Tibial artery (tissue), 4 donors: ENCODE measurements at regions not wholly inside any gene's neighbourhood (a gene's known extent, or its start where the extent isn't known, plus 50 kb on each side); places are given as distances from the start of the nearest gene placed in this dataset.

Experiments
- DNase-seq, 2 donors: peaks; one replicate each; pipeline ENCODE4 v3.0.0-alpha.2; 2019
- H3K27ac ChIP-seq, 2 donors: fragments of 200-600 bp; sonication (generic) in 1 of 2; 1 replicate in 1 of 2; 2 replicates in 1 of 2; pipeline ENCODE4 v1.5.1; 2018 to 2019; ENCODE audit warnings: mild to moderate bottlenecking in 1 of 2
- H3K27me3 ChIP-seq, 2 donors: fragments of 200-600 bp; sonication (generic) in 1 of 2; one replicate each; pipeline versions ENCODE4 v1.5.1 to v1.6.0; 2016 to 2019
- H3K36me3 ChIP-seq, 3 donors: fragments of 200-600 bp; sonication (generic) in 2 of 3; one replicate each; pipeline ENCODE4 v1.5.1; 2016 to 2019; ENCODE audit warnings: mild to moderate bottlenecking in 2 of 3
- H3K4me1 ChIP-seq, 4 donors: fragments of 200-600 bp; sonication (generic) in 2 of 4; 1 replicate in 3 of 4; 2 replicates in 1 of 4; pipeline ENCODE4 v1.5.1; 2016 to 2019
- H3K4me3 ChIP-seq, 2 donors: fragments of 200-600 bp; sonication (generic) in 1 of 2; 1 replicate in 1 of 2; 2 replicates in 1 of 2; pipeline ENCODE4 v1.5.1; 2018 to 2019; ENCODE audit warnings: mild to moderate bottlenecking in 2 of 2
- H3K9me3 ChIP-seq, 3 donors: fragments of 200-600 bp; sonication (generic) in 1 of 3; one replicate each; pipeline ENCODE4 v1.5.1; 2016 to 2019
- intact Hi-C: fragments of 100-400 bp; cut with DNase I; formaldehyde crosslinking; loops from one replicate; pipeline ENCODE4 v1.15.0; 2023; ENCODE audit warnings: low total_unique reads
- TF ChIP-seq, protein P1 (sequence below), 2 experiments: fragments of 200-600 bp in 1 of 2; fragments of 450-650 bp in 1 of 2; IDR thresholded peaks; one replicate each; pipeline ENCODE4 v1.5.1; 2017 to 2019; ENCODE audit warnings: antibody characterized with exemption in 2 of 2, mild to moderate bottlenecking in 1 of 2, moderate library complexity in 1 of 2

- no peak overlapping the region for H3K4me3 ChIP-seq
- no peak overlapping the region for H3K27ac ChIP-seq
- H3K27me3 ChIP-seq, result no peaks in the 10 kb centered on the region
- TF ChIP-seq, protein P1, sequence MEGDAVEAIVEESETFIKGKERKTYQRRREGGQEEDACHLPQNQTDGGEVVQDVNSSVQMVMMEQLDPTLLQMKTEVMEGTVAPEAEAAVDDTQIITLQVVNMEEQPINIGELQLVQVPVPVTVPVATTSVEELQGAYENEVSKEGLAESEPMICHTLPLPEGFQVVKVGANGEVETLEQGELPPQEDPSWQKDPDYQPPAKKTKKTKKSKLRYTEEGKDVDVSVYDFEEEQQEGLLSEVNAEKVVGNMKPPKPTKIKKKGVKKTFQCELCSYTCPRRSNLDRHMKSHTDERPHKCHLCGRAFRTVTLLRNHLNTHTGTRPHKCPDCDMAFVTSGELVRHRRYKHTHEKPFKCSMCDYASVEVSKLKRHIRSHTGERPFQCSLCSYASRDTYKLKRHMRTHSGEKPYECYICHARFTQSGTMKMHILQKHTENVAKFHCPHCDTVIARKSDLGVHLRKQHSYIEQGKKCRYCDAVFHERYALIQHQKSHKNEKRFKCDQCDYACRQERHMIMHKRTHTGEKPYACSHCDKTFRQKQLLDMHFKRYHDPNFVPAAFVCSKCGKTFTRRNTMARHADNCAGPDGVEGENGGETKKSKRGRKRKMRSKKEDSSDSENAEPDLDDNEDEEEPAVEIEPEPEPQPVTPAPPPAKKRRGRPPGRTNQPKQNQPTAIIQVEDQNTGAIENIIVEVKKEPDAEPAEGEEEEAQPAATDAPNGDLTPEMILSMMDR (IDR thresholded peaks at IDR 0.05), result no peak
- H3K4me1 ChIP-seq, result no peaks in the 10 kb centered on the region
- peaks cover 10 to 38% (median 24%) of the 10 kb centered on the region in 3 donors for H3K36me3 ChIP-seq
- DNase-seq, result no peak
- intact Hi-C loops, result no loop called here
- peaks cover 0 to 8% (median 7%) of the 10 kb centered on the region in 3 donors for H3K9me3 ChIP-seq
Measured at GRCh38 chr19:27741236-27741635, 1471.7 kb downstream of the UQCRFS1 start.

- intact Hi-C loops, result no loop called here
- TF ChIP-seq, protein P1 (IDR thresholded peaks at IDR 0.05), result no peak
- Histone ChIP-seq H3K4me3 (no peak overlapping the region), H3K27me3 (no peaks in the 10 kb centered on the region), H3K9me3 (peaks cover 0 to 14% (median 10%) of the 10 kb centered on the region in 3 donors), H3K4me1 (no peaks in the 10 kb centered on the region), H3K27ac (no peak overlapping the region), H3K36me3 (peaks cover 1 to 38% (median 33%) of the 10 kb centered on the region in 3 donors)
- DNase-seq, result no peak
Measured at GRCh38 chr19:27740396-27740795, 1472.6 kb downstream of the UQCRFS1 start.

- DNase-seq, result no peak
- Histone ChIP-seq H3K4me1 (no peaks in the 10 kb centered on the region), H3K9me3 (peaks cover 0 to 21% (median 10%) of the 10 kb centered on the region in 3 donors), H3K36me3 (peaks cover 6 to 41% (median 36%) of the 10 kb centered on the region in 3 donors), H3K27me3 (no peaks in the 10 kb centered on the region), H3K4me3 (no peak overlapping the region), H3K27ac (no peak overlapping the region)
- intact Hi-C loops, result no loop called here
- TF ChIP-seq, protein P1 (IDR thresholded peaks at IDR 0.05), result no peak
Measured at GRCh38 chr19:27738569-27739193, 1474.3 kb downstream of the UQCRFS1 start.

GRCh38 chr19:27736225-27736624, 1476.7 kb downstream of the UQCRFS1 start:
- Histone ChIP-seq H3K4me3 (no peak overlapping the region), H3K36me3 (peaks cover 31 to 66% (median 52%) of the 10 kb centered on the region in 3 donors), H3K4me1 (no peaks in the 10 kb centered on the region), H3K27me3 (no peaks in the 10 kb centered on the region), H3K27ac (no peak overlapping the region), H3K9me3 (peaks cover 0 to 44% (median 17%) of the 10 kb centered on the region in 3 donors)
- DNase-seq, result no peak
- TF ChIP-seq, protein P1 (IDR thresholded peaks at IDR 0.05), result no peak
- intact Hi-C loops, result no loop called here

- H3K4me1 ChIP-seq, result no peaks in the 10 kb centered on the region
- intact Hi-C loops, result no loop called here
- H3K36me3 ChIP-seq, result peaks cover 40 to 75% (median 61%) of the 10 kb centered on the region in 3 donors
- H3K4me3 ChIP-seq, result no peak overlapping the region
- no peak for DNase-seq
- peaks cover 0 to 53% (median 21%) of the 10 kb centered on the region in 3 donors for H3K9me3 ChIP-seq
- H3K27me3 ChIP-seq, result no peaks in the 10 kb centered on the region
- H3K27ac ChIP-seq, result no peak overlapping the region
- TF ChIP-seq, protein P1 (IDR thresholded peaks at IDR 0.05), result no peak
Measured at GRCh38 chr19:27735314-27735713, 1477.6 kb downstream of the UQCRFS1 start.
